Ascending aorta (tissue), 2 donors: ENCODE measurements at regions not wholly inside any gene's neighbourhood (a gene's known extent, or its start where the extent isn't known, plus 50 kb on each side); places are given as distances from the start of the nearest gene placed in this dataset.

ENCODE experiments used
- DNase-seq, 2 donors: peaks; one replicate each; pipeline ENCODE4 v3.0.0-alpha.2; 2019; ENCODE audit warnings: low spot score in 2 of 2
- H3K27ac ChIP-seq, 2 donors: fragments of 200-600 bp; sonication (generic); one replicate each; pipeline ENCODE4 v1.5.1; 2016 to 2017; ENCODE audit warnings: mild to moderate bottlenecking in 1 of 2
- H3K27me3 ChIP-seq: fragments of 200-600 bp; sonication (generic); one replicate; pipeline ENCODE4 v1.5.1; 2017
- H3K36me3 ChIP-seq, 2 donors: fragments of 200-600 bp; sonication (generic); one replicate each; pipeline ENCODE4 v1.5.1; 2016
- H3K4me1 ChIP-seq, 2 donors: fragments of 200-600 bp; sonication (generic); one replicate each; pipeline ENCODE4 v1.5.1; 2016 to 2017; ENCODE audit warnings: mild to moderate bottlenecking in 1 of 2
- H3K4me3 ChIP-seq, 2 donors: fragments of 200-600 bp; sonication (generic); one replicate each; pipeline ENCODE4 v1.5.1; 2016 to 2017; ENCODE audit warnings: mild to moderate bottlenecking in 1 of 2
- H3K9me3 ChIP-seq, 2 donors: fragments of 200-600 bp; sonication (generic); one replicate each; pipeline ENCODE4 v1.5.1; 2016
- intact Hi-C: fragments of 100-400 bp; cut with DNase I; formaldehyde crosslinking; loops from one replicate; pipeline ENCODE4 v1.15.1; 2023
- TF ChIP-seq, protein P1 (sequence below), 3 experiments: fragments of 200-600 bp in 2 of 3; fragments of 450-650 bp in 1 of 3; sonication (generic) in 2 of 3; IDR thresholded peaks; one replicate each; pipeline ENCODE4 v1.5.1; 2016 to 2019; ENCODE audit warnings: antibody characterized with exemption in 3 of 3, mild to moderate bottlenecking in 1 of 3, moderate library complexity in 1 of 3

DNA sequence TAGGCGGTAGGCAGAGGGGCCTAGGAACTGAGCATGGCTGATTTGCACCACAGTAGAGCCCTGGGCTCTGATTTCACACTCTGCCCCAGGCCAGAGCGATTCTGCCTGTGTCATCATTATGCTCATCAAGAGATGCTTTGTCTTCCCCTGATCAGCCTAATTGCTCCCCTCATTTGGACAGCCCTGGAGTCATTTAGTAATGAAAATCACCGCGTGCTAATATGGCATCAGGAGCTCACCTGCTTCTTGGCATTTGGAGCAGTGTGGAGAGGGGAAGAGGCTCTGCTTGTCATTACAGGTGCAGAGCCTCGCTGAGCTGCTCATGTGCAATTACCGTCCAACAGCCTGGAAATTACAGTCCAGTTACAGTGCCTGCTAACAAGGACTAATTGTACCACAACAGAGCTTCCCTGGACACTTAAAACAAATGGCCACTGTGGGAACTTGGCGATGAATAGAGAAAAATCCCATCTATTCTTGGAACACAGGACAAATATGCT, 157.1 kb upstream of the WSCD1 start:
- no peaks in the 10 kb centered on the region for H3K9me3 ChIP-seq
- H3K4me1 ChIP-seq = no peaks in the 10 kb centered on the region
- H3K27me3 ChIP-seq = no peaks in the 10 kb centered on the region
- intact Hi-C loops = no loop called here
- no peak overlapping the region for H3K4me3 ChIP-seq
- DNase-seq = no peak
- H3K27ac ChIP-seq = no peak overlapping the region
- TF ChIP-seq, protein P1, sequence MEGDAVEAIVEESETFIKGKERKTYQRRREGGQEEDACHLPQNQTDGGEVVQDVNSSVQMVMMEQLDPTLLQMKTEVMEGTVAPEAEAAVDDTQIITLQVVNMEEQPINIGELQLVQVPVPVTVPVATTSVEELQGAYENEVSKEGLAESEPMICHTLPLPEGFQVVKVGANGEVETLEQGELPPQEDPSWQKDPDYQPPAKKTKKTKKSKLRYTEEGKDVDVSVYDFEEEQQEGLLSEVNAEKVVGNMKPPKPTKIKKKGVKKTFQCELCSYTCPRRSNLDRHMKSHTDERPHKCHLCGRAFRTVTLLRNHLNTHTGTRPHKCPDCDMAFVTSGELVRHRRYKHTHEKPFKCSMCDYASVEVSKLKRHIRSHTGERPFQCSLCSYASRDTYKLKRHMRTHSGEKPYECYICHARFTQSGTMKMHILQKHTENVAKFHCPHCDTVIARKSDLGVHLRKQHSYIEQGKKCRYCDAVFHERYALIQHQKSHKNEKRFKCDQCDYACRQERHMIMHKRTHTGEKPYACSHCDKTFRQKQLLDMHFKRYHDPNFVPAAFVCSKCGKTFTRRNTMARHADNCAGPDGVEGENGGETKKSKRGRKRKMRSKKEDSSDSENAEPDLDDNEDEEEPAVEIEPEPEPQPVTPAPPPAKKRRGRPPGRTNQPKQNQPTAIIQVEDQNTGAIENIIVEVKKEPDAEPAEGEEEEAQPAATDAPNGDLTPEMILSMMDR (IDR thresholded peaks at IDR 0.05) = no peak
- no peaks in the 10 kb centered on the region for H3K36me3 ChIP-seq

DNA sequence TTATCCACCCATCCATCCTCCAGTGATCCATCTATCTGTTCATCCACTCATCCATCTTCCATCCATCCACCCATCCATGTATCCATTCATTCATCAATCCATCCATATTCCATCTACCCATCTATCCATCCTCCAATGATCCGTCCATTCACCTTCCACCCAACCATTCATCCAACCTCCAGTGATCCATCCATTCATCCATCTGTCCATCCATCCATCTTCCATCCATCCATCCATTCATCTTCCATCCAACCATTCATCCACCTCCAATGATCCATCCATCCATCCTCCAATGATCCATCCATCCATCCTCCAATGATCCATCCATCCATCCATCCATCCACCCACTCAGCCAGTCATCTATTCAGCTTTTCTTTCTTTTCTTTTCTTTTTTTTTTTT, 156.5 kb upstream of the WSCD1 start:
- no peaks in the 10 kb centered on the region for H3K27me3 ChIP-seq
- TF ChIP-seq, protein P1 (IDR thresholded peaks at IDR 0.05) = no peak
- intact Hi-C loops = no loop called here
- H3K36me3 ChIP-seq = no peaks in the 10 kb centered on the region
- no peak overlapping the region for H3K27ac ChIP-seq
- DNase-seq = no peak
- H3K9me3 ChIP-seq = no peaks in the 10 kb centered on the region
- H3K4me1 ChIP-seq = no peaks in the 10 kb centered on the region
- no peak overlapping the region for H3K4me3 ChIP-seq

DNA sequence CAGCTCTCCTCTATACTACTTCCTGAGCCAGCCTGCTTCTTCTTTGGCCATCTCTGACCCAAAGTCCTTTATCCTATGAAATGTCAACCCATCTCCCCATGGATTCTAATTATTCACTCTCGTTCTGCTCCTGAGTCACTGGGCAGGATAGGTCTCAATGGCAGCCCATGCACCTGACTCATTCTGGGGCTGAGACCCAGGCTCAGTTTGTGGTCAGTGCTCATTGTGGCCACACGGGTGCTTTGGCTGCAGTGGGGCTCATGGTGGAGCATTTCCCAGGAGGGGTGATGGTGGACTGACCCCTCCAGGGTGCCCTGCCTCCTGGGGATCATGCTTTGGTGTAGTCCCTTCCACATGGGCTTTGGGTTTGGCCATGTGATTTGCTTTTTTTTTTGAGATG, 154.8 kb upstream of the WSCD1 start:
- no peak for DNase-seq
- H3K27ac ChIP-seq = no peak overlapping the region
- TF ChIP-seq, protein P1 (IDR thresholded peaks at IDR 0.05) = no peak
- no peak overlapping the region for H3K4me3 ChIP-seq
- no peaks in the 10 kb centered on the region for H3K9me3 ChIP-seq
- intact Hi-C loops = no loop called here
- no peaks in the 10 kb centered on the region for H3K36me3 ChIP-seq
- H3K27me3 ChIP-seq = no peaks in the 10 kb centered on the region
- H3K4me1 ChIP-seq = no peaks in the 10 kb centered on the region

DNA sequence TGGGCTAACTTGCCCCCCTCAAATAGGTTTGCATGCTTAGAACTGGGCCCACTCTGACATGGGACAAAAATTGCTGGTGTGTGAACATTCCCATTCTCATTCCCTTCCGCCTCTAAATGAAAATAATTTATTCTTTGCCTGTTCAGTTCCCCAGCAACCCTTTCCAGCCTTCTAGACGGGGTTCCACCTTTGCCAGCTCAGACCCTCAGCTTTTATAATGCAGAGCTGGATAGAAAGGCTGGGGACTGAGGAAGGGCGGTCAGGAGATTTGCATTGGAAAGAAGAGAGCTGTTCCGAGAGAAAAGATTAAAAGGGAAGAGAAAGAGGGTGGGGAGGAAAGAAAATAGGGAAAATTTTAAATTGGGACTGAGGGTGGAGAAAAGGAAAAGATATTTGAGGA, 151.1 kb upstream of the WSCD1 start:
- H3K27me3 ChIP-seq = no peaks in the 10 kb centered on the region
- no peak overlapping the region for H3K27ac ChIP-seq
- no peaks in the 10 kb centered on the region for H3K36me3 ChIP-seq
- H3K9me3 ChIP-seq = no peaks in the 10 kb centered on the region
- no peak overlapping the region for H3K4me3 ChIP-seq
- TF ChIP-seq, protein P1 (IDR thresholded peaks at IDR 0.05) = no peak
- H3K4me1 ChIP-seq = no peaks in the 10 kb centered on the region
- intact Hi-C loops = no loop called here
- DNase-seq = no peak

DNA sequence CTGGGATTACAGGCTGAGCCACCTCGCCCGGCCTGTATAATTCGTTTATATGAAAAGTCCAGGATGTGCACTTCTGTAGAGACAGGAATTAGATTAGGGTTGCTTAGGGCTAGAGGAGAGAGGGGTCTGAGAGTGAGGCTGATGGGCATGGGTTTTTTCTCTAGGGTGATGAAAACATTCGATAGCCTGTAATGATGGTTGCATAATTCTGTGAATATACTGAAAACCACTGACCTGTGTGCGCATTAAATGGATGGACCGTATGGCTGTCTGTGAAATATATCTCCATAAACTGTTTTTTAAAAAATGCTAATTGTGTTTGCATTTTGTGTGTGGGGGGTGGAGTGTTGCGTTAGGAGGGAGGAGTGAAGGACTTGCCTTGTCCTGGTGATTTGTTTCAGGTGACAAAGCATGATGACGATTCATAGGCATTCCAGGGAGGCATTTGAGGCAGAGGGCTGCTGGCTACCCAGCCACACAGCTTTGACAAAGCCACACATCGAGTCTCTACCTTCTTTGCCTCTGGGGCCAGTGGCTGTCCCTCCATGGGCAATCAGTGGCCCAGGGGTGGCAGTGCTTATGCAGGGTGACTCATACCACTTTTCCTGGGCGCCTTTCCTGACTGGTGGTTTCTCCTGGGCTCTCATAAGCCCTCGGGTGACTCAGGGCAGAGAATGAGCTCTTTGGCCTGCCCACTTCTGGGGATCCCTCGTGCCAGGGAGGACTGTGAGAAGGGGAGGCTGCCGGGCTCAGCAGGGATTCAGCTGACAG, 148.5 kb upstream of the WSCD1 start:
- Histone ChIP-seq H3K27ac (no peak overlapping the region), H3K27me3 (no peaks in the 10 kb centered on the region), H3K36me3 (no peaks in the 10 kb centered on the region), H3K4me1 (no peaks in the 10 kb centered on the region), H3K4me3 (no peak overlapping the region), H3K9me3 (no peaks in the 10 kb centered on the region)
- TF ChIP-seq, protein P1 (IDR thresholded peaks at IDR 0.05) = no peak
- DNase-seq = no peak
- intact Hi-C loops = no loop called here
